ENCODE measurements at regions not wholly inside any gene's neighbourhood (a gene's known extent, or its start where the extent isn't known, plus 50 kb on each side); places are given as distances from the start of the nearest gene placed in this dataset.
"Not testable (repeated sequence)": the region's sequence is repeated elsewhere in the genome, so short reads cannot be mapped to it uniquely, and the experiment has no call there.

DNA sequence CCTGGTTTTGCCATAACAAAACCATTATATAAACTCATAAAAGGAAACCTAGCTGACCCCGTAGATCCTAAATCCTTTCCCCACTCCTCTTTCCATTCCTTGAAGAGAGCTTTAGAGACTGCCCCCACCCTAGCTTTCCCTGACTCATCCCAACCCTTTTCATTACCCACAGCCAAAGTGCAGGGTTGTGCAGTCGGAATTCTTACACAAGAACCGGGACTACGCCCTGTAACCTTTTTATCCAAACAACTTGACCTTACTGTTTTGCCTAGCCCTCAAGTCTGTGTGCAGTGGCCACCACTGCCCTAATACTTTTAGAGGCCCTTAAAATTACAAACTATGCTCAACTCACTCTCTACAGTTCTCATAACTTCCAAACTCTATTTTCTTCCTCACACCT, 116.0 kb upstream of the PTPN13 start:
- TF ChIP-seq, protein P1, sequence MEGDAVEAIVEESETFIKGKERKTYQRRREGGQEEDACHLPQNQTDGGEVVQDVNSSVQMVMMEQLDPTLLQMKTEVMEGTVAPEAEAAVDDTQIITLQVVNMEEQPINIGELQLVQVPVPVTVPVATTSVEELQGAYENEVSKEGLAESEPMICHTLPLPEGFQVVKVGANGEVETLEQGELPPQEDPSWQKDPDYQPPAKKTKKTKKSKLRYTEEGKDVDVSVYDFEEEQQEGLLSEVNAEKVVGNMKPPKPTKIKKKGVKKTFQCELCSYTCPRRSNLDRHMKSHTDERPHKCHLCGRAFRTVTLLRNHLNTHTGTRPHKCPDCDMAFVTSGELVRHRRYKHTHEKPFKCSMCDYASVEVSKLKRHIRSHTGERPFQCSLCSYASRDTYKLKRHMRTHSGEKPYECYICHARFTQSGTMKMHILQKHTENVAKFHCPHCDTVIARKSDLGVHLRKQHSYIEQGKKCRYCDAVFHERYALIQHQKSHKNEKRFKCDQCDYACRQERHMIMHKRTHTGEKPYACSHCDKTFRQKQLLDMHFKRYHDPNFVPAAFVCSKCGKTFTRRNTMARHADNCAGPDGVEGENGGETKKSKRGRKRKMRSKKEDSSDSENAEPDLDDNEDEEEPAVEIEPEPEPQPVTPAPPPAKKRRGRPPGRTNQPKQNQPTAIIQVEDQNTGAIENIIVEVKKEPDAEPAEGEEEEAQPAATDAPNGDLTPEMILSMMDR (optimal IDR thresholded peaks at IDR 0.05 in 1 of 3, IDR thresholded peaks at IDR 0.05 in 1 of 3, conservative IDR thresholded peaks at IDR 0.05 in 1 of 3; ENCODE audit: extremely low read depth in 1 of 3, insufficient read depth in 2 of 3, low read length in 3 of 3), result not testable (repeated sequence)
- not testable (repeated sequence) for TF ChIP-seq EZH2 (IDR thresholded peaks at IDR 0.05; ENCODE audit: low read length)

Measured in keratinocyte (primary cell).